Ishikawa (cell line): ENCODE measurements at regions not wholly inside any gene's neighbourhood (a gene's known extent, or its start where the extent isn't known, plus 50 kb on each side); places are given as distances from the start of the nearest gene placed in this dataset.

Source experiments
- CEBPB ChIP-seq: IDR thresholded peaks from 2 replicates; pipeline ENCODE4 v1.6.1; 2012
- CREB1 ChIP-seq: IDR thresholded peaks from 2 replicates; pipeline ENCODE4 v1.6.1; 2012; ENCODE audit warnings: low read depth
- EP300 ChIP-seq: IDR thresholded peaks from 2 replicates; pipeline ENCODE4 v1.6.1; 2012; ENCODE audit warnings: borderline replicate concordance
- RAD21 ChIP-seq: IDR thresholded peaks from 2 replicates; pipeline ENCODE4 v1.6.1; 2012; ENCODE audit warnings: low read depth
- TCF12 ChIP-seq: IDR thresholded peaks from 2 replicates; pipeline ENCODE4 v1.6.1; 2012; ENCODE audit warnings: low read depth

DNA sequence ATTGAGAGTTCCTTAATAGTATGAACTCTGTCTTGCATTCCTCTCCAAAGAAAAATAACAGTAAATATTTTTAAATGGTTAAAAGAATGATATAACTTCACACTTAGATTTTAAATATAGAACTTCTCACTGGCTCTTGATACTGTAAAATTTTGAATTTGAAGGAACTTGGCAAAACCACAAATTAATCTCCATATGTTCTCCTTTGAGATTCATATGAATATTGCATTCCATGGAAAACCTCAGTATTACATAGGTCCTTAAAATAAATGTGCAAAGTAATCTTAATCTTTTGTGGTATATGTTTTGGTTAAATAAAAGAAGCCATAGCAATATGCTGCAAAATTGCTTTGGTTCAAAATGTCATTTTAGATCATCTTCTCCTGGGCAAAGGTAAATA, 1137.6 kb upstream of the LRRTM3 start:
- no peak for TF ChIP-seq EP300
- no peak for TF ChIP-seq CEBPB
- no peak for TF ChIP-seq RAD21
- no peak for TF ChIP-seq CREB1
- no peak for TF ChIP-seq TCF12
